GM13977 (cell line): ENCODE measurements at regions not wholly inside any gene's neighbourhood (a gene's known extent, or its start where the extent isn't known, plus 50 kb on each side); places are given as distances from the start of the nearest gene placed in this dataset.

Experiments used
- DNase-seq: peaks from one replicate; pipeline ENCODE4 v3.0.0; 2012; ENCODE audit warnings: low spot score
- in situ Hi-C: fragments of 300-500 bp; cut with MboI; formaldehyde crosslinking; loops from one replicate; pipeline ENCODE4 v1.12.0; 2022; ENCODE audit warnings: low sequenced_read_pairs, low pct_unique_long_range_greater_than_20kb, mixed read lengths, inconsistent platforms; ENCODE audit not compliant: unreplicated experiment
- TF ChIP-seq, protein P1 (sequence below): IDR thresholded peaks from 2 replicates; pipeline ENCODE4 v1.5.1; 2012; ENCODE audit warnings: mild to moderate bottlenecking, control low read depth; ENCODE audit not compliant: insufficient read depth; ENCODE audit errors: extremely low read depth, missing control alignments

DNA sequence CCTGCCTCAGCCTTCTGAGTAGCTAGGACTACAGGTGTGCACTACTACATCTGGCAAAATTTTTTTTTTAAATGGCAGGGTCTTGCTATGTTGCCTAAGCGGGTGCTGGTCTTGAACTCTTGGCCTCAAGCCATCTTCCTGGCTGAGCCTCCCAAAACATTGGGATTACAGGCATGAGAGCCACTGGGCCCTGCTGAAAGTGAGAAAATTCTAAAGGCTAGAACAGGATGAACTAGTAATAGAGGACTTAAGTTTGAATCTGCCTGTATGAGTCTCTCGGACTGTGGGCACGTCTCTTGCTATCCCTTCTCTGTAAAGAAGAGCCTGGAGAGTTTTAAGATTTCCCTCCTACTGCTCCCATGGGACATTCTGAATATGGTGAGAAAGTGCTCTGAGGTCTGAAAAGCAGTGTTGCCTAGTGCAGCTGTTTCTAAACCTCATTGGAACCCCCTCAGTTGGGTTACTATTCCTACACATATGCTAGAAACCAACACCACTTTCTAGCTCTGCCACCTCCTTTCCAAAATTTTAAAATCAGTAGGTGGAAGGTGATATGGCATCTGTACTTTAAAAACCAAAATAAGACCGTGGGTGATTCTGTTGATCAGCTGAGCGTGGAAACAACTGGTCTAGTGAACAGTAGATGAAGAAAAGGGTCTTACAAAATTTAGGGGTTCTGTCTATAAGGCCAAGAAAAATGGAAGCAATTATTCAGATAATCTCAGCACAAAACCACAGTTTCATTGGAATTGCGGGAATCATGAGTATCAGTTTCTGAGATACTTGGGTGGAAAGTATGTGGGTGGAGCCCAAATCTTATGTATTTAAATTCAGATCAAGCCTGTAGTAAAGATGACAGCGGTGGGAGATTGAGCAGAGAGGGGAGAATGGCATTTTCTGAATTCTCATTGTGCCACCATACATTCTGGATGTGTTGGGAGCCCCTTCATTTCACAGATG lies 259.8 kb upstream of the CXCR4 start:
- no peak for DNase-seq
- in situ Hi-C loops, result no loop called here
- TF ChIP-seq, protein P1, sequence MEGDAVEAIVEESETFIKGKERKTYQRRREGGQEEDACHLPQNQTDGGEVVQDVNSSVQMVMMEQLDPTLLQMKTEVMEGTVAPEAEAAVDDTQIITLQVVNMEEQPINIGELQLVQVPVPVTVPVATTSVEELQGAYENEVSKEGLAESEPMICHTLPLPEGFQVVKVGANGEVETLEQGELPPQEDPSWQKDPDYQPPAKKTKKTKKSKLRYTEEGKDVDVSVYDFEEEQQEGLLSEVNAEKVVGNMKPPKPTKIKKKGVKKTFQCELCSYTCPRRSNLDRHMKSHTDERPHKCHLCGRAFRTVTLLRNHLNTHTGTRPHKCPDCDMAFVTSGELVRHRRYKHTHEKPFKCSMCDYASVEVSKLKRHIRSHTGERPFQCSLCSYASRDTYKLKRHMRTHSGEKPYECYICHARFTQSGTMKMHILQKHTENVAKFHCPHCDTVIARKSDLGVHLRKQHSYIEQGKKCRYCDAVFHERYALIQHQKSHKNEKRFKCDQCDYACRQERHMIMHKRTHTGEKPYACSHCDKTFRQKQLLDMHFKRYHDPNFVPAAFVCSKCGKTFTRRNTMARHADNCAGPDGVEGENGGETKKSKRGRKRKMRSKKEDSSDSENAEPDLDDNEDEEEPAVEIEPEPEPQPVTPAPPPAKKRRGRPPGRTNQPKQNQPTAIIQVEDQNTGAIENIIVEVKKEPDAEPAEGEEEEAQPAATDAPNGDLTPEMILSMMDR, result no peak

DNA sequence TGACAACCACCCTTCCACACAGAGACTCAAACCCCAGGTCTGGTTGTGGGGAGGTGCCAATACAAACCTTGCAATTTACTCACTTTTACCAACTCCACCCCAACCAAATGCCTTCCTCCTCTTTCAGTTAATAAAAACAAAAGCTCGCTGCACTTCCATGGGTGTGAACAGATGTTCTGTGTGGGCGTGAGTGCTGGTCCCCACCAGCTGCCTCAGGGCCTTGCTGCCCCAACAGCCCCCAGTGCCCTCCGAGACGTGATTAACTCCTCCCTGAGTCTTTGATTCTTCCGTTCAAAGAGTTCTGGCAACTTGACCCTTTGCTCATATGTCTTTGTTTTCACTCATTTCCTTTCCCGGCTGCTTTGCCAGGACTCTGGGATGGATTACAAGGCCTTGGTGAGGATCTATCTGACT lies 258.9 kb upstream of the CXCR4 start:
- no peak for DNase-seq
- TF ChIP-seq, protein P1, result no peak
- in situ Hi-C loops, result no loop called here

DNA sequence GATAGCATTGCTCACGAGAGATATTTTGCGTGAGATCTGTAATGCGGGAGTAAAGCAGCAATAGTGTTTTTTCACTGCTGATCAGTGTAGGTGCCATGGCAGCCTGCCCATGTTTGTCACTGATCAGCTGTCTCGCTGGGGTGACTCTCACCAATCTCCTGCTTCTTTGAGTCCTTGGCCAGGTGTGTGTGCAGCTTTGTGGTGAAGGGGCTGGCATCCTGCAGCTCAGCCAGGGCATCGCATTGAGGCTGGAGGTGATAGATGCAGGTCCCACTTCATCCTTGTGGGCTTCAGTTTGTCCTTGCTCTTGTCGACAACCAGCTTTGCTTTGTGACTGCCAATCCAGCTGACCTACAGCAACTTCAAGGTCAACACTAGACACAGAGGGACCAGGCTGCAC lies 258.3 kb upstream of the CXCR4 start:
- TF ChIP-seq, protein P1, result no peak
- in situ Hi-C loops, result no loop called here
- DNase-seq, result no peak

DNA sequence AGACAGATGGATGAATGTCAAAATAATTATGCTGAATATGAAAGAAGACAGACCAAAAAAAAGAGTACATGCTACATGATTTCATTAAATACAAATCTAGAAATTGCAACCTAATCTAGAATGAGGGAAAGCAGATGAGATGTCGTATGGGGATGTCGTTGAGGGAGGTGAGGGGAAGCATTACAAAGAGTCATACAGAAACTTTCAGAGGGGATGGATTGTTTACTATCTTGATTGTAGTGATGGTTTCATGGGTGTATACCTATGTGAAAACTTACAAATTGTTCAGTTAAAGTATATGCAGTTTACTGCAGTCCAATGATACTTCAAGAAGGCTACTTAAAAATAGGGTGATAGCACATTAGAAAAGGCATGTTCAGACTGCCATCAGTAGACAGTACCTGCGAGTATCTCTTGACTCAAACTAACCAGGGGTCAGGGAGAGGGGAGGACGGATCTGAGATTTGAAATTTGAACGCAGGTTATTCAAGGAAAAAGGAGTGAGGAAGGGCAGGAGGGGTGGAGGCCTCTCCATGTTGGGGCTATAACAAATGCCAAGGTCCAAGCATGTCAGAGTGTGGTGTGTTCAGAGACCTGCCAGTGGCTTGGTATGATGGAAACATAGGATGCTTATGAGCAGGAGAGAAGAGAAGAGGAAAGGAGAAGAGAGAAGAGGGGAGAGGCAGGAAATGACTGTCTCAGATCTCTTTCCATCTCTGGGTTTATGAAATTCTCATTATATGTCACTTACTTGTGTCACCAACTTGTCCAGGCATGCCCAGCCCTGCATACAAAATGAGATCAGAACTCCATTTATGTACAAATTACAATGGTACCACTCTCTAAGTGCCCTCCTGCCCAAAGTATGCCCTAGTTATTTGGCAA lies 257.3 kb upstream of the CXCR4 start:
- in situ Hi-C loops, result no loop called here
- TF ChIP-seq, protein P1, result no peak
- DNase-seq, result no peak

DNA sequence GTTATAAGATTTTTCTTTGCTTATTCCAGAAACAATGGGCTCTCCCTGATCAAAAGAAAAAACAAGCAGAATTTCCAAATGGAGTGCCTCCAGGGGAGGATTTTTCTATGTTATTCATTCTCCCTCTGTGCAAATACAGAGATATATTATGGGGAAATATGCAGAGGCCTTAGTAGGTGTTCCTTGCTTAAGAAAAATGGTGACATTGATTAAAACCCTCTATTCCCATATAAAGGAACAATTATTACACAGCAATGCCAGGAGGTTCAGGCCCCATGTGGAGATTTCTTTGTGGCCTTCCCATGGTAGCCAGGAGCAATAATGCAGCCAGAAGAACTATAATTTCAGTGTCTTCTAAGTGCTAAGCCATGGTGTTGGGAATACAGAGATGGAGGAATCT lies 255.9 kb upstream of the CXCR4 start:
- in situ Hi-C loops, result no loop called here
- TF ChIP-seq, protein P1, result no peak
- DNase-seq, result no peak

DNA sequence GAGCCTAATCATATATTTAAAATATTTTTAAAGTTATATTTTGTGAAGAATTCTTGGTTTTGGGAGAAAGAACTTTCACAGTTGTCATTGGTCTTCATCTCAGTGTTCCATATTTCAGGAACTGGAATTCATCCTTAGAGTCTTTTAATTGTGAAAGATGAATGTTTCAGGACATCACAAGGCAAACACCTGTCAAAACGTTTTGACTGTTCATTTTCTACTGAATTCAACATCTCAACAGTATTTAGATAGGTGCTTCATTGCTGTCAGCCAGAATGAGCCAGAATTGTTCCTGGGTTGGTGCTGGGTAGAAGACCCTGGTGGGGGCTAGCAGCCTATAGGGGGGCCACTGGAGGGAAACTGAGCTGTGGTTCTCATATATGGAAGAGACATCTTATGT lies 255.1 kb upstream of the CXCR4 start:
- TF ChIP-seq, protein P1, result no peak

More for the DNA sequence above, 255.1 kb upstream of the CXCR4 start:
- in situ Hi-C loops, result no loop called here
- DNase-seq, result no peak
